ENCODE measurements at regions not wholly inside any gene's neighbourhood (a gene's known extent, or its start where the extent isn't known, plus 50 kb on each side); places are given as distances from the start of the nearest gene placed in this dataset.
"Not testable (repeated sequence)": the region's sequence is repeated elsewhere in the genome, so short reads cannot be mapped to it uniquely, and the experiment has no call there.

GRCh38 chr15:38002883-38003477 is 68.5 kb downstream of the TMCO5A start:
- H3K27ac ChIP-seq (ENCODE audit: low read depth, low read length), result no peak overlapping the region
- H3K27me3 ChIP-seq (ENCODE audit: control insufficient read depth, insufficient read depth, low read length), result no peaks in the 10 kb centered on the region
- peaks cover 3% of the 10 kb centered on the region for H3K4me1 ChIP-seq (ENCODE audit: control insufficient read depth, insufficient read depth, low read length)
- H3K36me3 ChIP-seq (ENCODE audit: control insufficient read depth, insufficient read depth, low read length), result no peaks in the 10 kb centered on the region
- no peak overlapping the region for H3K4me3 ChIP-seq (ENCODE audit: low read length)
- no peak overlapping the region for H3K9ac ChIP-seq (ENCODE audit: low read length)

GRCh38 chr15:38004218-38004861 is 69.9 kb downstream of the TMCO5A start:
- Histone ChIP-seq H3K4me1 (ENCODE audit: control insufficient read depth, insufficient read depth, low read length) (peaks cover 3% of the 10 kb centered on the region), H3K36me3 (ENCODE audit: control insufficient read depth, insufficient read depth, low read length) (no peaks in the 10 kb centered on the region), H3K9ac (ENCODE audit: low read length) (no peak overlapping the region), H3K4me3 (ENCODE audit: low read length) (no peak overlapping the region), H3K27me3 (ENCODE audit: control insufficient read depth, insufficient read depth, low read length) (no peaks in the 10 kb centered on the region), H3K27ac (ENCODE audit: low read depth, low read length) (no peak overlapping the region)

- Histone ChIP-seq H3K9ac (ENCODE audit: low read length) (no peak overlapping the region), H3K27me3 (ENCODE audit: control insufficient read depth, insufficient read depth, low read length) (no peaks in the 10 kb centered on the region), H3K4me3 (ENCODE audit: low read length) (no peak overlapping the region), H3K4me1 (ENCODE audit: control insufficient read depth, insufficient read depth, low read length) (peaks cover 3% of the 10 kb centered on the region), H3K36me3 (ENCODE audit: control insufficient read depth, insufficient read depth, low read length) (no peaks in the 10 kb centered on the region), H3K27ac (ENCODE audit: low read depth, low read length) (peak overlapping the region; percentile 17)
Observed at GRCh38 chr15:38005953-38006808, 71.7 kb downstream of the TMCO5A start.

GRCh38 chr15:38010395-38010794 is 76.0 kb downstream of the TMCO5A start:
- Histone ChIP-seq H3K27ac (ENCODE audit: low read depth, low read length) (no peak overlapping the region), H3K4me1 (ENCODE audit: control insufficient read depth, insufficient read depth, low read length) (peaks cover 3% of the 10 kb centered on the region), H3K36me3 (ENCODE audit: control insufficient read depth, insufficient read depth, low read length) (no peaks in the 10 kb centered on the region), H3K9ac (ENCODE audit: low read length) (no peak overlapping the region), H3K4me3 (ENCODE audit: low read length) (no peak overlapping the region), H3K27me3 (ENCODE audit: control insufficient read depth, insufficient read depth, low read length) (no peaks in the 10 kb centered on the region)

- Histone ChIP-seq H3K4me3 (ENCODE audit: low read length) (no peak overlapping the region), H3K36me3 (ENCODE audit: control insufficient read depth, insufficient read depth, low read length) (no peaks in the 10 kb centered on the region), H3K27me3 (ENCODE audit: control insufficient read depth, insufficient read depth, low read length) (no peaks in the 10 kb centered on the region), H3K27ac (ENCODE audit: low read depth, low read length) (no peak overlapping the region), H3K9ac (ENCODE audit: low read length) (no peak overlapping the region), H3K4me1 (ENCODE audit: control insufficient read depth, insufficient read depth, low read length) (no peaks in the 10 kb centered on the region)
Observed at GRCh38 chr15:38012894-38013293, 78.5 kb downstream of the TMCO5A start.

- no peaks in the 10 kb centered on the region for H3K27me3 ChIP-seq (ENCODE audit: control insufficient read depth, insufficient read depth, low read length)
- H3K27ac ChIP-seq (ENCODE audit: low read depth, low read length), result no peak overlapping the region
- no peaks in the 10 kb centered on the region for H3K36me3 ChIP-seq (ENCODE audit: control insufficient read depth, insufficient read depth, low read length)
- H3K4me3 ChIP-seq (ENCODE audit: low read length), result no peak overlapping the region
- no peak overlapping the region for H3K9ac ChIP-seq (ENCODE audit: low read length)
- H3K4me1 ChIP-seq (ENCODE audit: control insufficient read depth, insufficient read depth, low read length), result no peaks in the 10 kb centered on the region
Observed at GRCh38 chr15:38017721-38018120, 83.3 kb downstream of the TMCO5A start.

- Histone ChIP-seq H3K36me3 (ENCODE audit: control insufficient read depth, insufficient read depth, low read length) (no peaks in the 10 kb centered on the region), H3K27ac (ENCODE audit: low read depth, low read length) (no peak overlapping the region), H3K27me3 (ENCODE audit: control insufficient read depth, insufficient read depth, low read length) (no peaks in the 10 kb centered on the region), H3K4me1 (ENCODE audit: control insufficient read depth, insufficient read depth, low read length) (no peaks in the 10 kb centered on the region), H3K9ac (ENCODE audit: low read length) (no peak overlapping the region), H3K4me3 (ENCODE audit: low read length) (no peak overlapping the region)
Observed at GRCh38 chr15:38019066-38019465, 84.6 kb downstream of the TMCO5A start.

GRCh38 chr15:38021259-38021658 is 86.8 kb downstream of the TMCO5A start:
- Histone ChIP-seq H3K4me1 (ENCODE audit: control insufficient read depth, insufficient read depth, low read length) (no peaks in the 10 kb centered on the region), H3K27me3 (ENCODE audit: control insufficient read depth, insufficient read depth, low read length) (no peaks in the 10 kb centered on the region), H3K9ac (ENCODE audit: low read length) (no peak overlapping the region), H3K27ac (ENCODE audit: low read depth, low read length) (no peak overlapping the region), H3K36me3 (ENCODE audit: control insufficient read depth, insufficient read depth, low read length) (no peaks in the 10 kb centered on the region), H3K4me3 (ENCODE audit: low read length) (no peak overlapping the region)

GRCh38 chr15:38024293-38025091 is 90.1 kb downstream of the TMCO5A start:
- Histone ChIP-seq H3K27ac (ENCODE audit: low read depth, low read length) (no peak overlapping the region), H3K4me1 (ENCODE audit: control insufficient read depth, insufficient read depth, low read length) (no peaks in the 10 kb centered on the region), H3K4me3 (ENCODE audit: low read length) (no peak overlapping the region), H3K36me3 (ENCODE audit: control insufficient read depth, insufficient read depth, low read length) (no peaks in the 10 kb centered on the region), H3K27me3 (ENCODE audit: control insufficient read depth, insufficient read depth, low read length) (no peaks in the 10 kb centered on the region), H3K9ac (ENCODE audit: low read length) (no peak overlapping the region)

GRCh38 chr15:38025656-38026055 is 91.2 kb downstream of the TMCO5A start:
- not testable (repeated sequence) for H3K4me1 ChIP-seq (ENCODE audit: control insufficient read depth, insufficient read depth, low read length); H3K27me3 ChIP-seq (ENCODE audit: control insufficient read depth, insufficient read depth, low read length); H3K27ac ChIP-seq (ENCODE audit: low read depth, low read length); H3K9ac ChIP-seq (ENCODE audit: low read length); H3K36me3 ChIP-seq (ENCODE audit: control insufficient read depth, insufficient read depth, low read length); H3K4me3 ChIP-seq (ENCODE audit: low read length)

GRCh38 chr15:38028869-38029268 is 94.4 kb downstream of the TMCO5A start:
- Histone ChIP-seq H3K27me3 (ENCODE audit: control insufficient read depth, insufficient read depth, low read length) (no peaks in the 10 kb centered on the region), H3K36me3 (ENCODE audit: control insufficient read depth, insufficient read depth, low read length) (no peaks in the 10 kb centered on the region), H3K4me3 (ENCODE audit: low read length) (no peak overlapping the region), H3K27ac (ENCODE audit: low read depth, low read length) (no peak overlapping the region), H3K9ac (ENCODE audit: low read length) (no peak overlapping the region), H3K4me1 (ENCODE audit: control insufficient read depth, insufficient read depth, low read length) (no peaks in the 10 kb centered on the region)

- H3K9ac ChIP-seq (ENCODE audit: low read length), result no peak overlapping the region
- H3K27me3 ChIP-seq (ENCODE audit: control insufficient read depth, insufficient read depth, low read length), result no peaks in the 10 kb centered on the region
- H3K4me3 ChIP-seq (ENCODE audit: low read length), result no peak overlapping the region
- H3K36me3 ChIP-seq (ENCODE audit: control insufficient read depth, insufficient read depth, low read length), result no peaks in the 10 kb centered on the region
- H3K27ac ChIP-seq (ENCODE audit: low read depth, low read length), result no peak overlapping the region
- H3K4me1 ChIP-seq (ENCODE audit: control insufficient read depth, insufficient read depth, low read length), result no peaks in the 10 kb centered on the region
Observed at GRCh38 chr15:38029736-38030135, 95.3 kb downstream of the TMCO5A start.
